Suprapubic skin (tissue), 3 donors: ENCODE measurements at regions not wholly inside any gene's neighbourhood (a gene's known extent, or its start where the extent isn't known, plus 50 kb on each side); places are given as distances from the start of the nearest gene placed in this dataset.

Experiments
- CTCF ChIP-seq, 2 donors: fragments of 200-600 bp in 1 of 2; fragments of 450-650 bp in 1 of 2; sonication (generic) in 1 of 2; IDR thresholded peaks; one replicate each; pipeline ENCODE4 v1.5.1; 2016 to 2019; ENCODE audit warnings: antibody characterized with exemption in 2 of 2, mild to moderate bottlenecking in 1 of 2, moderate library complexity in 1 of 2
- POLR2A ChIP-seq, 2 donors: fragments of 450-650 bp; IDR thresholded peaks; one replicate each; pipeline ENCODE4 v1.6.1; 2017; ENCODE audit warnings: antibody characterized with exemption in 2 of 2, mild to moderate bottlenecking in 2 of 2, moderate library complexity in 2 of 2

GRCh38 chr18:56282234-56283104 is 355.9 kb downstream of the TXNL1 start:
- no peak for TF ChIP-seq POLR2A (IDR thresholded peaks at IDR 0.05)
- no peak for TF ChIP-seq CTCF (IDR thresholded peaks at IDR 0.05)
